ENCODE measurements at regions not wholly inside any gene's neighbourhood (a gene's known extent, or its start where the extent isn't known, plus 50 kb on each side); places are given as distances from the start of the nearest gene placed in this dataset.

DNA sequence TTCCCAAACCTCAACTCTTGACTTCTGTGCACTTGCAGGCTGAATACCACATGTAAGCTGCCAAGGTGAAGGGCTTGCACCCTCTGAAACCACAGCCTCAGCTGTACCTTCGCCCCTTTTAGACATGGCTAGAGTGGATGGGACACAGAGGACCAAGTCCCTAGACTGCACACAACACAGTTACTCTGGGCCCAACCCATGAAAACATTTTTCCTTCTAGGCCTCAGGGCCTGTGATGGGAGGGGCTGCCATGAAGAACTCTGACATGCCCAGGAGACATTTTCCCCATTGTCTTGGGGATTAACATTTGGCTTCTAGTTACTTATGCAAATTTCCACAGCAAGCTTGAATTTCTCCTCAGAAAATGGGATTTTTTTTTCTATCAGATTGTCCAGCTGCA, 331.0 kb upstream of the RGMB start:
- Histone ChIP-seq H3K36me3 (replicated peaks; ENCODE audit: insufficient read depth, low read depth) (no peaks in the 10 kb centered on the region), H3K79me2 (no peaks in the 10 kb centered on the region), H3K4me3 (no peak overlapping the region), H3K4me2 (no peak overlapping the region), H3K4me1 (ENCODE audit: insufficient read depth) (no peaks in the 10 kb centered on the region), H4K20me1 (ENCODE audit: insufficient read depth, poor library complexity, severe bottlenecking) (no peaks in the 10 kb centered on the region), H3K27ac (no peak overlapping the region), H3K9me2 (replicated peaks; ENCODE audit: insufficient read depth) (no peaks in the 10 kb centered on the region), H2AFZ (no peak overlapping the region), H3K27me3 (no peaks in the 10 kb centered on the region), H3K9me3 (ENCODE audit: low read depth) (peaks cover 2% of the 10 kb centered on the region)
- 68% methylated on average over 1 of the region's 1 CpG for WGBS (ENCODE audit: low lambda C conversion rate, missing lambda C conversion rate)
- no peak for DNase-seq (ENCODE audit: low spot score)
- TF ChIP-seq EZH2 (IDR thresholded peaks at IDR 0.05; ENCODE audit: borderline replicate concordance) (no peak), EZH2phosphoT487 (IDR thresholded peaks at IDR 0.05; ENCODE audit: low read depth, severe bottlenecking, unreplicated experiment) (no peak)
- TF ChIP-seq, protein P1, sequence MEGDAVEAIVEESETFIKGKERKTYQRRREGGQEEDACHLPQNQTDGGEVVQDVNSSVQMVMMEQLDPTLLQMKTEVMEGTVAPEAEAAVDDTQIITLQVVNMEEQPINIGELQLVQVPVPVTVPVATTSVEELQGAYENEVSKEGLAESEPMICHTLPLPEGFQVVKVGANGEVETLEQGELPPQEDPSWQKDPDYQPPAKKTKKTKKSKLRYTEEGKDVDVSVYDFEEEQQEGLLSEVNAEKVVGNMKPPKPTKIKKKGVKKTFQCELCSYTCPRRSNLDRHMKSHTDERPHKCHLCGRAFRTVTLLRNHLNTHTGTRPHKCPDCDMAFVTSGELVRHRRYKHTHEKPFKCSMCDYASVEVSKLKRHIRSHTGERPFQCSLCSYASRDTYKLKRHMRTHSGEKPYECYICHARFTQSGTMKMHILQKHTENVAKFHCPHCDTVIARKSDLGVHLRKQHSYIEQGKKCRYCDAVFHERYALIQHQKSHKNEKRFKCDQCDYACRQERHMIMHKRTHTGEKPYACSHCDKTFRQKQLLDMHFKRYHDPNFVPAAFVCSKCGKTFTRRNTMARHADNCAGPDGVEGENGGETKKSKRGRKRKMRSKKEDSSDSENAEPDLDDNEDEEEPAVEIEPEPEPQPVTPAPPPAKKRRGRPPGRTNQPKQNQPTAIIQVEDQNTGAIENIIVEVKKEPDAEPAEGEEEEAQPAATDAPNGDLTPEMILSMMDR (IDR thresholded peaks at IDR 0.05; ENCODE audit: poor library complexity) = no peak

- TF ChIP-seq, protein P1 (IDR thresholded peaks at IDR 0.05; ENCODE audit: poor library complexity) = no peak
- TF ChIP-seq EZH2 (IDR thresholded peaks at IDR 0.05; ENCODE audit: borderline replicate concordance) = no peak
- TF ChIP-seq EZH2phosphoT487 (IDR thresholded peaks at IDR 0.05; ENCODE audit: low read depth, severe bottlenecking, unreplicated experiment) = no peak
- no peak overlapping the region for H3K4me3 ChIP-seq
- H3K27ac ChIP-seq = no peak overlapping the region
- no peaks in the 10 kb centered on the region for H3K36me3 ChIP-seq (replicated peaks; ENCODE audit: insufficient read depth, low read depth)
- H3K27me3 ChIP-seq = no peaks in the 10 kb centered on the region
- H3K9me2 ChIP-seq (replicated peaks; ENCODE audit: insufficient read depth) = no peaks in the 10 kb centered on the region
- H2AFZ ChIP-seq = no peak overlapping the region
- WGBS (ENCODE audit: low lambda C conversion rate, missing lambda C conversion rate) = 58% methylated on average over 1 of the region's 1 CpG
- DNase-seq (ENCODE audit: low spot score) = no peak
- H4K20me1 ChIP-seq (ENCODE audit: insufficient read depth, poor library complexity, severe bottlenecking) = no peaks in the 10 kb centered on the region
- H3K4me2 ChIP-seq = no peak overlapping the region
- peaks cover 2% of the 10 kb centered on the region for H3K9me3 ChIP-seq (ENCODE audit: low read depth)
- no peaks in the 10 kb centered on the region for H3K4me1 ChIP-seq (ENCODE audit: insufficient read depth)
- H3K79me2 ChIP-seq = no peaks in the 10 kb centered on the region
These were observed 329.6 kb upstream of the RGMB start for GRCh38 chr5:98443881-98444280.

- Histone ChIP-seq H3K9me3 (ENCODE audit: low read depth) (no peaks in the 10 kb centered on the region), H4K20me1 (ENCODE audit: insufficient read depth, poor library complexity, severe bottlenecking) (no peaks in the 10 kb centered on the region), H3K4me1 (ENCODE audit: insufficient read depth) (no peaks in the 10 kb centered on the region), H3K4me2 (no peak overlapping the region), H3K79me2 (no peaks in the 10 kb centered on the region), H3K27ac (no peak overlapping the region), H3K36me3 (replicated peaks; ENCODE audit: insufficient read depth, low read depth) (no peaks in the 10 kb centered on the region), H3K27me3 (no peaks in the 10 kb centered on the region), H3K9me2 (replicated peaks; ENCODE audit: insufficient read depth) (no peaks in the 10 kb centered on the region), H3K4me3 (no peak overlapping the region), H2AFZ (no peak overlapping the region)
- DNase-seq (ENCODE audit: low spot score) = no peak
- TF ChIP-seq, protein P1 (IDR thresholded peaks at IDR 0.05; ENCODE audit: poor library complexity) = no peak
- no peak for TF ChIP-seq EZH2phosphoT487 (IDR thresholded peaks at IDR 0.05; ENCODE audit: low read depth, severe bottlenecking, unreplicated experiment)
- no peak for TF ChIP-seq EZH2 (IDR thresholded peaks at IDR 0.05; ENCODE audit: borderline replicate concordance)
- WGBS (ENCODE audit: low lambda C conversion rate, missing lambda C conversion rate) = 88% methylated on average over 1 of the region's 1 CpG
These were observed 320.2 kb upstream of the RGMB start for GRCh38 chr5:98453296-98453695.

DNA sequence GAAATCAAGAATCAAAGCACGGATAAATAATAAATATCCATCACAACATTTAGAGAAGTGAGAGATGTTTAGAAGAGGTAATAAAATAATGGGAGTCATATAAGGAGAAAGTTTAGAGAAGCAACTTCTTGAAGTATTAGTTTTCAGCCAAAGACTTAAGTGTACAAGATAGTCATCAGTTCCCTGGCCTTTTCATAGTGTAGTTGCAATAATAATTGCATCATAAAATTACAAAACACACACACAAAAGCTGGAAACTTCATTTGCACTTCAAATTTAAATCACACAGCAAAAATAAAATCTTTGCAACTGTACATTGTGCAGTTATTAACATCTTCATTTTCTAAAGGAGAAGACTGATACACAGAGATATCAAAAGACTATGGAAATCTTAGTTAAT, 319.1 kb upstream of the RGMB start:
- Histone ChIP-seq H3K9me3 (ENCODE audit: low read depth) (no peaks in the 10 kb centered on the region), H3K9me2 (replicated peaks; ENCODE audit: insufficient read depth) (no peaks in the 10 kb centered on the region), H2AFZ (no peak overlapping the region), H3K27me3 (no peaks in the 10 kb centered on the region), H4K20me1 (ENCODE audit: insufficient read depth, poor library complexity, severe bottlenecking) (no peaks in the 10 kb centered on the region), H3K27ac (no peak overlapping the region), H3K4me3 (no peak overlapping the region), H3K36me3 (replicated peaks; ENCODE audit: insufficient read depth, low read depth) (no peaks in the 10 kb centered on the region), H3K79me2 (no peaks in the 10 kb centered on the region), H3K4me1 (ENCODE audit: insufficient read depth) (no peaks in the 10 kb centered on the region), H3K4me2 (no peak overlapping the region)
- 84% methylated on average over 1 of the region's 1 CpG for WGBS (ENCODE audit: low lambda C conversion rate, missing lambda C conversion rate)
- DNase-seq (ENCODE audit: low spot score) = no peak
- TF ChIP-seq EZH2 (IDR thresholded peaks at IDR 0.05; ENCODE audit: borderline replicate concordance) (no peak), EZH2phosphoT487 (IDR thresholded peaks at IDR 0.05; ENCODE audit: low read depth, severe bottlenecking, unreplicated experiment) (no peak)
- TF ChIP-seq, protein P1 (IDR thresholded peaks at IDR 0.05; ENCODE audit: poor library complexity) = no peak
